Peyer's patch (tissue), 4 donors: ENCODE measurements at regions not wholly inside any gene's neighbourhood (a gene's known extent, or its start where the extent isn't known, plus 50 kb on each side); places are given as distances from the start of the nearest gene placed in this dataset.

ENCODE experiments used
- CTCF ChIP-seq, 6 experiments: fragments of 450-650 bp in 4 of 6; fragments of 200-600 bp in 2 of 6; sonication (generic) in 1 of 6; IDR thresholded peaks; one replicate each; pipeline ENCODE4 v1.5.1; 2017 to 2019; ENCODE audit warnings: antibody characterized with exemption in 6 of 6, mild to moderate bottlenecking in 3 of 6, moderate library complexity in 1 of 6
- POLR2A ChIP-seq, 2 donors: fragments of 450-650 bp; IDR thresholded peaks; one replicate each; pipeline ENCODE4 v1.5.1; 2017; ENCODE audit warnings: antibody characterized with exemption in 2 of 2, mild to moderate bottlenecking in 2 of 2, moderate library complexity in 2 of 2

- no peak for TF ChIP-seq CTCF (IDR thresholded peaks at IDR 0.05)
- TF ChIP-seq POLR2A (IDR thresholded peaks at IDR 0.05) = no peak
Measured at GRCh38 chr1:55662875-55663274, 447.7 kb upstream of the USP24 start.
